HG02981 (cell line): ENCODE measurements at regions not wholly inside any gene's neighbourhood (a gene's known extent, or its start where the extent isn't known, plus 50 kb on each side); places are given as distances from the start of the nearest gene placed in this dataset.

Source experiments
- ATAC-seq: cut with Tn5 transposase; IDR thresholded peaks from one replicate; pipeline ENCODE4 v1.9.1; 2021; ENCODE audit warnings: mild to moderate bottlenecking, moderate library complexity; ENCODE audit not compliant: unreplicated experiment

GRCh38 chr18:78895207-78896001 is 84.2 kb upstream of the SALL3 start:
- no peak for ATAC-seq

GRCh38 chr18:78896111-78896905 is 83.3 kb upstream of the SALL3 start:
- no peak for ATAC-seq

- ATAC-seq, result no peak
These were observed 81.6 kb upstream of the SALL3 start for GRCh38 chr18:78898066-78898465.

- ATAC-seq, result no peak
These were observed 81.0 kb upstream of the SALL3 start for GRCh38 chr18:78898635-78899034.

GRCh38 chr18:78899241-78899640 is 80.4 kb upstream of the SALL3 start:
- no peak for ATAC-seq

- ATAC-seq, result no peak
These were observed 78.4 kb upstream of the SALL3 start for GRCh38 chr18:78900938-78901909.

- ATAC-seq, result no peak
These were observed 77.5 kb upstream of the SALL3 start for GRCh38 chr18:78901923-78902794.

GRCh38 chr18:78902795-78903435 is 76.7 kb upstream of the SALL3 start:
- ATAC-seq, result no peak

- ATAC-seq, result no peak
These were observed 76.0 kb upstream of the SALL3 start for GRCh38 chr18:78903436-78904178.

GRCh38 chr18:78904179-78904531 is 75.5 kb upstream of the SALL3 start:
- no peak for ATAC-seq

- no peak for ATAC-seq
These were observed 74.3 kb upstream of the SALL3 start for GRCh38 chr18:78905334-78905733.

GRCh38 chr18:78906066-78906465 is 73.6 kb upstream of the SALL3 start:
- no peak for ATAC-seq

GRCh38 chr18:78908462-78909260 is 71.0 kb upstream of the SALL3 start:
- ATAC-seq, result no peak

- no peak for ATAC-seq
These were observed 67.8 kb upstream of the SALL3 start for GRCh38 chr18:78911751-78912283.

- ATAC-seq, result no peak
These were observed 67.3 kb upstream of the SALL3 start for GRCh38 chr18:78912336-78912735.

- no peak for ATAC-seq
These were observed 66.8 kb upstream of the SALL3 start for GRCh38 chr18:78912844-78913243.

GRCh38 chr18:78913395-78913794 is 66.2 kb upstream of the SALL3 start:
- ATAC-seq, result no peak

GRCh38 chr18:78913830-78914231 is 65.8 kb upstream of the SALL3 start:
- ATAC-seq, result no peak
